Activated CD4-positive, alpha-beta T cell treated with anti-CD3 and anti-CD28 coated beads for 48 hours (primary cell): ENCODE measurements at regions not wholly inside any gene's neighbourhood (a gene's known extent, or its start where the extent isn't known, plus 50 kb on each side); places are given as distances from the start of the nearest gene placed in this dataset.

Experiments
- DNase-seq: peaks from one replicate; pipeline ENCODE4 v3.0.0-alpha.2; 2020

GRCh38 chr5:2179861-2180260 lies 297.1 kb upstream of the IRX4 start:
- no peak for DNase-seq

GRCh38 chr5:2178528-2178927 lies 295.8 kb upstream of the IRX4 start:
- DNase-seq = no peak

GRCh38 chr5:2178071-2178477 lies 295.3 kb upstream of the IRX4 start:
- DNase-seq = no peak

GRCh38 chr5:2177244-2177643 lies 294.5 kb upstream of the IRX4 start:
- no peak for DNase-seq

GRCh38 chr5:2176581-2176980 lies 293.9 kb upstream of the IRX4 start:
- no peak for DNase-seq

GRCh38 chr5:2175842-2176404 lies 293.2 kb upstream of the IRX4 start:
- no peak for DNase-seq

GRCh38 chr5:2175041-2175440 lies 292.3 kb upstream of the IRX4 start:
- no peak for DNase-seq

GRCh38 chr5:2174538-2174937 lies 291.8 kb upstream of the IRX4 start:
- DNase-seq = no peak

GRCh38 chr5:2173151-2173834 lies 290.6 kb upstream of the IRX4 start:
- DNase-seq = no peak

GRCh38 chr5:2172471-2172870 lies 289.7 kb upstream of the IRX4 start:
- no peak for DNase-seq

GRCh38 chr5:2170761-2171160 lies 288.0 kb upstream of the IRX4 start:
- DNase-seq = no peak

GRCh38 chr5:2169850-2170760 lies 287.4 kb upstream of the IRX4 start:
- no peak for DNase-seq

GRCh38 chr5:2169430-2169808 lies 286.7 kb upstream of the IRX4 start:
- no peak for DNase-seq

GRCh38 chr5:2168601-2169429 lies 286.1 kb upstream of the IRX4 start:
- DNase-seq = no peak

GRCh38 chr5:2167671-2168070 lies 284.9 kb upstream of the IRX4 start:
- DNase-seq = no peak

GRCh38 chr5:2166979-2167377 lies 284.3 kb upstream of the IRX4 start:
- no peak for DNase-seq

GRCh38 chr5:2166306-2166978 lies 283.7 kb upstream of the IRX4 start:
- DNase-seq = no peak

- DNase-seq = no peak
Measured at GRCh38 chr5:2165615-2166305, 283.0 kb upstream of the IRX4 start.

GRCh38 chr5:2165203-2165602 lies 282.5 kb upstream of the IRX4 start:
- DNase-seq = no peak

- DNase-seq = no peak
Measured at GRCh38 chr5:2164586-2164985, 281.9 kb upstream of the IRX4 start.

- DNase-seq = no peak
Measured at GRCh38 chr5:2163940-2164490, 281.3 kb upstream of the IRX4 start.
